H9 (cell line): ENCODE measurements at regions not wholly inside any gene's neighbourhood (a gene's known extent, or its start where the extent isn't known, plus 50 kb on each side); places are given as distances from the start of the nearest gene placed in this dataset.

Experiments
- DNase-seq: peaks from one replicate; pipeline ENCODE4 v3.0.0-alpha.2; 2017
- H2AFZ ChIP-seq: one replicate; pipeline ENCODE4 v1.6.1; 2013; ENCODE audit warnings: mild to moderate bottlenecking, low read length, control low read depth, moderate library complexity
- H2AK5ac ChIP-seq: 2 replicates; pipeline ENCODE4 v1.6.1; 2013; ENCODE audit warnings: low read length, control low read depth, mixed read lengths; ENCODE audit not compliant: insufficient read length
- H2BK120ac ChIP-seq: one replicate; pipeline ENCODE4 v1.6.1; 2013; ENCODE audit warnings: low read depth, mild to moderate bottlenecking, low read length, control low read depth, inconsistent platforms; ENCODE audit not compliant: poor library complexity, severe bottlenecking
- H2BK12ac ChIP-seq: 2 replicates; pipeline ENCODE4 v1.6.1; 2013; ENCODE audit warnings: low read length, control low read depth, mixed read lengths, low read depth; ENCODE audit not compliant: insufficient read length
- H2BK15ac ChIP-seq: 2 replicates; pipeline ENCODE4 v1.6.1; 2013; ENCODE audit warnings: low read depth, low read length, control low read depth
- H2BK20ac ChIP-seq: one replicate; pipeline ENCODE4 v1.6.1; 2013; ENCODE audit warnings: low read depth, mild to moderate bottlenecking, low read length, control low read depth, inconsistent platforms; ENCODE audit not compliant: poor library complexity, severe bottlenecking
- H2BK5ac ChIP-seq: 2 replicates; pipeline ENCODE4 v1.6.1; 2013; ENCODE audit warnings: low read length, control low read depth, mixed read lengths; ENCODE audit not compliant: insufficient read length
- H3K14ac ChIP-seq: 2 replicates; pipeline ENCODE4 v1.6.1; 2013; ENCODE audit warnings: low read length, control low read depth; ENCODE audit not compliant: insufficient read depth
- H3K18ac ChIP-seq: 2 replicates; pipeline ENCODE4 v1.6.1; 2013; ENCODE audit warnings: low read depth, mild to moderate bottlenecking, mixed read lengths, low read length, control low read depth; ENCODE audit not compliant: insufficient read length
- H3K23ac ChIP-seq: 2 replicates; pipeline ENCODE4 v1.6.1; 2013; ENCODE audit warnings: low read length, control low read depth, mixed read lengths, low read depth; ENCODE audit not compliant: insufficient read length
- H3K23me2 ChIP-seq: 2 replicates; pipeline ENCODE4 v1.6.1; 2013; ENCODE audit warnings: low read depth, mild to moderate bottlenecking, mixed read lengths, low read length, control low read depth; ENCODE audit not compliant: insufficient read length, poor library complexity, severe bottlenecking
- H3K27ac ChIP-seq: 2 replicates; pipeline ENCODE4 v1.5.1; 2013; ENCODE audit warnings: low read length, control low read depth, mixed read lengths, low read depth; ENCODE audit not compliant: insufficient read length
- H3K27me3 ChIP-seq: 2 replicates; pipeline ENCODE4 v1.6.1; 2013; ENCODE audit warnings: low read length, control low read depth, inconsistent platforms; ENCODE audit not compliant: insufficient read depth
- H3K4ac ChIP-seq: 2 replicates; pipeline ENCODE4 v1.6.1; 2013; ENCODE audit warnings: low read depth, mild to moderate bottlenecking, control low read depth, inconsistent platforms, low read length, moderate library complexity
- H3K4me1 ChIP-seq: 2 replicates; pipeline ENCODE4 v1.6.1; 2013; ENCODE audit warnings: low read length, control low read depth, inconsistent platforms; ENCODE audit not compliant: insufficient read depth
- H3K4me2 ChIP-seq: 2 replicates; pipeline ENCODE4 v1.6.1; 2013; ENCODE audit warnings: low read length, control low read depth, mixed read lengths; ENCODE audit not compliant: insufficient read length, insufficient read depth
- H3K56ac ChIP-seq: 2 replicates; pipeline ENCODE4 v1.6.1; 2013; ENCODE audit warnings: low read depth, mild to moderate bottlenecking, mixed read lengths, low read length, control low read depth; ENCODE audit not compliant: insufficient read length
- H3K79me1 ChIP-seq: 2 replicates; pipeline ENCODE4 v1.6.1; 2013; ENCODE audit warnings: low read depth, mild to moderate bottlenecking, moderate library complexity, low read length, control low read depth, inconsistent platforms; ENCODE audit not compliant: insufficient read depth, poor library complexity, severe bottlenecking
- H3K79me2 ChIP-seq: 2 replicates; pipeline ENCODE4 v1.6.1; 2013; ENCODE audit warnings: low read length, control low read depth, inconsistent platforms; ENCODE audit not compliant: insufficient read depth
- H3K9ac ChIP-seq: 2 replicates; pipeline ENCODE4 v1.6.1; 2013; ENCODE audit warnings: low read length, control low read depth, mixed read lengths; ENCODE audit not compliant: insufficient read length; ENCODE audit errors: extremely low read depth
- H3K9me3 ChIP-seq: one replicate; pipeline ENCODE4 v1.6.1; 2013; ENCODE audit warnings: low read depth, low read length, inconsistent platforms; ENCODE audit not compliant: control insufficient read depth
- H3T11ph ChIP-seq: one replicate; pipeline ENCODE4 v1.6.1; 2013; ENCODE audit warnings: mild to moderate bottlenecking, low read length, control low read depth, inconsistent platforms
- H4K20me1 ChIP-seq: one replicate; pipeline ENCODE4 v1.6.1; 2013; ENCODE audit not compliant: control insufficient read depth, insufficient read length, insufficient read depth
- H4K5ac ChIP-seq: 2 replicates; pipeline ENCODE4 v1.6.1; 2013; ENCODE audit warnings: low read depth, mild to moderate bottlenecking, mixed read lengths, low read length, control low read depth; ENCODE audit not compliant: insufficient read length
- H4K8ac ChIP-seq: replicated peaks from 2 replicates; pipeline ENCODE4 v1.6.1; 2013; ENCODE audit warnings: low read length, control low read depth, mixed read lengths, low read depth; ENCODE audit not compliant: insufficient read length
- H4K91ac ChIP-seq: 2 replicates; pipeline ENCODE4 v1.6.1; 2013; ENCODE audit warnings: low read depth, mild to moderate bottlenecking, moderate library complexity, mixed read lengths, low read length, control low read depth; ENCODE audit not compliant: insufficient read length
- H3K27ac Mint-ChIP-seq, 3 experiments: 2 replicates in 2 of 3; 3 replicates in 1 of 3; pipeline ENCODE4 v1.8.0; 2020 to 2021; ENCODE audit warnings: mixed read lengths in 3 of 3, mild to moderate bottlenecking in 1 of 3, moderate library complexity in 1 of 3
- H3K27me3 Mint-ChIP-seq: 2 replicates; pipeline ENCODE4 v1.8.0; 2021; ENCODE audit warnings: low read depth, mild to moderate bottlenecking, moderate library complexity, mixed read lengths
- H3K36me3 Mint-ChIP-seq, 3 experiments: 2 replicates in 2 of 3; 3 replicates in 1 of 3; pipeline ENCODE4 v1.8.0; 2020 to 2021; ENCODE audit warnings: low read depth in 3 of 3, mixed read lengths in 3 of 3; ENCODE audit not compliant: insufficient read depth in 1 of 3
- H3K4me1 Mint-ChIP-seq, 2 experiments: 2 replicates each; pipeline ENCODE4 v1.8.0; 2020; ENCODE audit warnings: mixed read lengths in 2 of 2
- H3K4me3 Mint-ChIP-seq, 2 experiments: 2 replicates in 1 of 2; 3 replicates in 1 of 2; pipeline ENCODE4 v1.8.0; 2020 to 2021; ENCODE audit warnings: mild to moderate bottlenecking in 2 of 2, mixed read lengths in 2 of 2, moderate library complexity in 1 of 2
- H3K9me3 Mint-ChIP-seq, 2 experiments: 2 replicates in 1 of 2; 3 replicates in 1 of 2; pipeline ENCODE4 v1.8.0; 2020; ENCODE audit warnings: mild to moderate bottlenecking in 2 of 2, mixed read lengths in 2 of 2, moderate library complexity in 1 of 2
- WGBS: extraction: QIAGEN DNeasy Blood & Tissue Kit; methylation state at CpG from one replicate; pipeline ENCODE4 v1.1.7; 2013; ENCODE audit warnings: missing lambda C conversion rate, low lambda C conversion rate, mixed read lengths; ENCODE audit not compliant: insufficient read length; ENCODE audit errors: extremely low coverage; 5-methylcytosine and 5-hydroxymethylcytosine counted together
- TF ChIP-seq, protein P1 (sequence below): fragments of 200-600 bp; sonication (generic); conservative IDR thresholded peaks from 3 replicates; pipeline ENCODE4 v1.8.0; 2021; ENCODE audit warnings: antibody characterized with exemption, mild to moderate bottlenecking

DNA sequence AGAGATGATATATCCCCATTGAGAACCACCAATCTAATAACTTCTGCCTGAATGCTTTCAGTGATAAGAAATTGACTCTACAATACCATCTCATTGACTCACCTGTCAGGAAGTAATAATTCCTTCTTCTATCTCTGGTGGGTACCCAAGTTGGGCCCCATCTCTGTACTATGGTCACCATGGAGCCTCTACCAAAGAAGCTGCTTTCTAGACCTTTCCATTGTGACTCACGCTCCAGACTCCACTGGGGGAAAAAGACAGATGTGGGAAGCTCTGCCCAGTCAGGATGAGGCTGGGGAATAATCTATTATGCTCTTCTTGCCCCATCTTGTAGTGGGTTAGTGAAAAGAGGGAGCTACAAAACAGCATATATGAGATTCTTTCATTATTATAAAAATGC, 100.4 kb downstream of the COPRS start:
- H3K36me3 Mint-ChIP-seq = peaks cover 0 to 4% (median 0%) of the 10 kb centered on the region in 3 experiments; a peak in 2 of 7 replicates
- Histone ChIP-seq H3K4ac (no peak overlapping the region), H3K56ac (no peak overlapping the region), H2BK15ac (no peak overlapping the region), H3K27me3 (no peaks in the 10 kb centered on the region), H2AK5ac (no peak overlapping the region), H4K91ac (no peak overlapping the region), H4K8ac (no peak overlapping the region), H3K27ac (no peak overlapping the region), H3K18ac (no peak overlapping the region), H2BK20ac (no peak overlapping the region), H3K9ac (no peak overlapping the region), H4K5ac (no peak overlapping the region), H3K9me3 (no peaks in the 10 kb centered on the region), H4K20me1 (no peaks in the 10 kb centered on the region), H3K79me2 (no peaks in the 10 kb centered on the region), H3K14ac (no peak overlapping the region), H2BK5ac (no peak overlapping the region), H3K4me2 (no peak overlapping the region), H3T11ph (no peak overlapping the region), H3K4me1 (no peaks in the 10 kb centered on the region), H2BK120ac (no peak overlapping the region), H2BK12ac (no peak overlapping the region), H2AFZ (no peak overlapping the region), H3K79me1 (no peaks in the 10 kb centered on the region), H3K23ac (no peak overlapping the region), H3K23me2 (no peaks in the 10 kb centered on the region)
- no peak overlapping the region for H3K4me3 Mint-ChIP-seq
- TF ChIP-seq, protein P1, sequence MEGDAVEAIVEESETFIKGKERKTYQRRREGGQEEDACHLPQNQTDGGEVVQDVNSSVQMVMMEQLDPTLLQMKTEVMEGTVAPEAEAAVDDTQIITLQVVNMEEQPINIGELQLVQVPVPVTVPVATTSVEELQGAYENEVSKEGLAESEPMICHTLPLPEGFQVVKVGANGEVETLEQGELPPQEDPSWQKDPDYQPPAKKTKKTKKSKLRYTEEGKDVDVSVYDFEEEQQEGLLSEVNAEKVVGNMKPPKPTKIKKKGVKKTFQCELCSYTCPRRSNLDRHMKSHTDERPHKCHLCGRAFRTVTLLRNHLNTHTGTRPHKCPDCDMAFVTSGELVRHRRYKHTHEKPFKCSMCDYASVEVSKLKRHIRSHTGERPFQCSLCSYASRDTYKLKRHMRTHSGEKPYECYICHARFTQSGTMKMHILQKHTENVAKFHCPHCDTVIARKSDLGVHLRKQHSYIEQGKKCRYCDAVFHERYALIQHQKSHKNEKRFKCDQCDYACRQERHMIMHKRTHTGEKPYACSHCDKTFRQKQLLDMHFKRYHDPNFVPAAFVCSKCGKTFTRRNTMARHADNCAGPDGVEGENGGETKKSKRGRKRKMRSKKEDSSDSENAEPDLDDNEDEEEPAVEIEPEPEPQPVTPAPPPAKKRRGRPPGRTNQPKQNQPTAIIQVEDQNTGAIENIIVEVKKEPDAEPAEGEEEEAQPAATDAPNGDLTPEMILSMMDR = no peak
- peaks cover 0 to 7% of the 10 kb centered on the region in 2 experiments; a peak in 1 of 5 replicates for H3K9me3 Mint-ChIP-seq
- WGBS = no CpG with 5 or more reads among the region's 1 CpG
- no peak overlapping the region for H3K27ac Mint-ChIP-seq
- DNase-seq = no peak
- H3K27me3 Mint-ChIP-seq = no peaks in the 10 kb centered on the region
- peaks cover 1 to 2% of the 10 kb centered on the region in 2 experiments; a peak in 2 of 4 replicates for H3K4me1 Mint-ChIP-seq
